Astrocyte (in vitro differentiated cells and primary cell): ENCODE measurements at regions not wholly inside any gene's neighbourhood (a gene's known extent, or its start where the extent isn't known, plus 50 kb on each side); places are given as distances from the start of the nearest gene placed in this dataset.

Experiments
- DNase-seq: peaks from one replicate; pipeline ENCODE4 v3.0.0-alpha.2; 2010; ENCODE audit warnings: low read depth
- FAIRE-seq: peaks from 2 replicates; lab custom pipeline; 2011; peaks lifted over from hg19 to GRCh38; lab: Jason Lieb, UNC
- H2AFZ ChIP-seq: 2 replicates; pipeline ENCODE4 v1.6.0; 2012; ENCODE audit warnings: low read depth, low read length, inconsistent platforms
- H3K27ac ChIP-seq: 2 replicates; pipeline ENCODE4 v1.5.1; 2011; ENCODE audit warnings: low read depth, low read length, inconsistent platforms
- H3K27me3 ChIP-seq: 2 replicates; pipeline ENCODE4 v1.6.0; 2011; ENCODE audit warnings: low read length, inconsistent platforms; ENCODE audit not compliant: insufficient read depth
- H3K36me3 ChIP-seq: 2 replicates; pipeline ENCODE4 v1.5.1; 2011; ENCODE audit warnings: low read length, inconsistent platforms; ENCODE audit not compliant: insufficient read depth
- H3K4me1 ChIP-seq: 2 replicates; pipeline ENCODE4 v1.5.1; 2011; ENCODE audit warnings: low read length, inconsistent platforms; ENCODE audit not compliant: insufficient read depth
- H3K4me2 ChIP-seq: 2 replicates; pipeline ENCODE4 v1.6.0; 2012; ENCODE audit warnings: low read length, inconsistent platforms
- H3K4me3 ChIP-seq: 2 replicates; pipeline ENCODE4 v1.5.1; 2011; ENCODE audit warnings: low read depth, mild to moderate bottlenecking, low read length, inconsistent platforms; ENCODE audit not compliant: insufficient read depth
- H3K79me2 ChIP-seq: 2 replicates; pipeline ENCODE4 v1.6.0; 2012; ENCODE audit warnings: mild to moderate bottlenecking, low read length, inconsistent platforms; ENCODE audit not compliant: insufficient read depth
- H3K9ac ChIP-seq: 2 replicates; pipeline ENCODE4 v1.6.0; 2012; ENCODE audit warnings: mild to moderate bottlenecking, low read length, inconsistent platforms
- H3K9me3 ChIP-seq: 2 replicates; pipeline ENCODE4 v1.5.1; 2012; ENCODE audit warnings: low read depth, mild to moderate bottlenecking, low read length, inconsistent platforms; ENCODE audit not compliant: insufficient read depth
- H4K20me1 ChIP-seq: 2 replicates; pipeline ENCODE4 v1.6.0; 2012; ENCODE audit warnings: low read length, inconsistent platforms; ENCODE audit not compliant: insufficient read depth
- H3K27ac Mint-ChIP-seq: one replicate; pipeline ENCODE4 v1.8.0; 2021; ENCODE audit warnings: mild to moderate bottlenecking, mixed read lengths; ENCODE audit not compliant: unreplicated experiment
- H3K27me3 Mint-ChIP-seq: one replicate; pipeline ENCODE4 v1.8.0; 2021; ENCODE audit warnings: low read depth, mixed read lengths; ENCODE audit not compliant: unreplicated experiment
- H3K36me3 Mint-ChIP-seq: one replicate; pipeline ENCODE4 v1.8.0; 2021; ENCODE audit warnings: low read depth, mixed read lengths; ENCODE audit not compliant: unreplicated experiment
- H3K4me1 Mint-ChIP-seq: one replicate; pipeline ENCODE4 v1.8.0; 2021; ENCODE audit warnings: low read depth, mixed read lengths; ENCODE audit not compliant: unreplicated experiment
- H3K4me3 Mint-ChIP-seq: one replicate; pipeline ENCODE4 v1.8.0; 2021; ENCODE audit warnings: mild to moderate bottlenecking, moderate library complexity, mixed read lengths; ENCODE audit not compliant: unreplicated experiment
- H3K9me3 Mint-ChIP-seq: one replicate; pipeline ENCODE4 v1.8.0; 2021; ENCODE audit warnings: mild to moderate bottlenecking, mixed read lengths; ENCODE audit not compliant: unreplicated experiment
- EZH2 ChIP-seq: IDR thresholded peaks from 2 replicates; pipeline ENCODE4 v1.6.1; 2012; ENCODE audit warnings: mild to moderate bottlenecking, low read length, inconsistent platforms; ENCODE audit not compliant: insufficient read depth
- TF ChIP-seq, protein P1 (sequence below): IDR thresholded peaks from 2 replicates; pipeline ENCODE4 v1.5.1; 2011; ENCODE audit warnings: low read depth, mild to moderate bottlenecking, inconsistent platforms, low read length, moderate library complexity; ENCODE audit not compliant: insufficient read depth

DNA sequence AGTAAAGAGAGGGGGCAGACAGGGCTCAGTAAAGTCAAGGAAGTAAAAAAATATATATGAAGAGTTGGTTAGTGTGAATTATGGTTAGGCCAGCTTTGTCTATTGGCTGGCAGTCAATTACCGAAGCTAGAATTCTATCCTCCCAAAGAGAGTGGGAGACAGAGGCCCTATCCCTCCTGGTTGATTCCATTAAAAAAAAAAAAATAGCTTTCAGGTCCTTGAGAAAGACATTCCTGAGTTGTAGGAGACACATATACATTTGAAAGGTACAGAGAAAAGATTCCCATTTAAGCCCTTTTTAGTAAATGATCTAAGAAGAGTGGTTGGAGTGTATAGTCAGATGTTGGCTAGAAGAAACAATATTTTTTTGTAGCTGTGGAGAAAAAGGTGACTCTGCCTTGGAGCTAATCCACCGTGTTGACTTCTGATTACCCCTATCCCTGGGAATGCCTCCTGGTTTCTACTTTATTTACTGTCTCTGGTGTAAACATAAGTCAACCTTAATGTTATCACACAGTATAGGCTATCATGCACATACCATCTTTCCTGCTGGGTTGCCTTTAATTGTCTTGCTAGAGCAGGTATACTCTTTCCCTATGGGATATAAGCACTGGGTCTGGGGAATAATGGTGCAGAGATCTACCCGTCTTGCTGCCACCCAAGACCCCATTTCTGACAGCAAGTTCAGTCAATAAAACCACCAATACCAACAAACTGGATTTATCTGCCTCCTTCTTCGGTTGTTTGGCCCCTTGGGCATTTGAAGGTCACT lies 859.9 kb upstream of the ATXN7L3B start:
- Histone ChIP-seq H3K9me3 (no peaks in the 10 kb centered on the region), H3K4me1 (no peaks in the 10 kb centered on the region), H3K27ac (no peak overlapping the region), H3K9ac (no peak overlapping the region), H3K27me3 (no peaks in the 10 kb centered on the region), H3K36me3 (no peaks in the 10 kb centered on the region), H3K79me2 (no peaks in the 10 kb centered on the region), H3K4me2 (no peak overlapping the region), H3K4me3 (no peak overlapping the region), H2AFZ (no peak overlapping the region), H4K20me1 (no peaks in the 10 kb centered on the region)
- DNase-seq (no peak), FAIRE-seq (no peak)
- Mint-ChIP-seq H3K27ac (no peak overlapping the region), H3K36me3 (no peaks in the 10 kb centered on the region), H3K4me3 (no peak overlapping the region), H3K9me3 (no peaks in the 10 kb centered on the region), H3K4me1 (no peaks in the 10 kb centered on the region), H3K27me3 (no peaks in the 10 kb centered on the region)
- TF ChIP-seq, protein P1, sequence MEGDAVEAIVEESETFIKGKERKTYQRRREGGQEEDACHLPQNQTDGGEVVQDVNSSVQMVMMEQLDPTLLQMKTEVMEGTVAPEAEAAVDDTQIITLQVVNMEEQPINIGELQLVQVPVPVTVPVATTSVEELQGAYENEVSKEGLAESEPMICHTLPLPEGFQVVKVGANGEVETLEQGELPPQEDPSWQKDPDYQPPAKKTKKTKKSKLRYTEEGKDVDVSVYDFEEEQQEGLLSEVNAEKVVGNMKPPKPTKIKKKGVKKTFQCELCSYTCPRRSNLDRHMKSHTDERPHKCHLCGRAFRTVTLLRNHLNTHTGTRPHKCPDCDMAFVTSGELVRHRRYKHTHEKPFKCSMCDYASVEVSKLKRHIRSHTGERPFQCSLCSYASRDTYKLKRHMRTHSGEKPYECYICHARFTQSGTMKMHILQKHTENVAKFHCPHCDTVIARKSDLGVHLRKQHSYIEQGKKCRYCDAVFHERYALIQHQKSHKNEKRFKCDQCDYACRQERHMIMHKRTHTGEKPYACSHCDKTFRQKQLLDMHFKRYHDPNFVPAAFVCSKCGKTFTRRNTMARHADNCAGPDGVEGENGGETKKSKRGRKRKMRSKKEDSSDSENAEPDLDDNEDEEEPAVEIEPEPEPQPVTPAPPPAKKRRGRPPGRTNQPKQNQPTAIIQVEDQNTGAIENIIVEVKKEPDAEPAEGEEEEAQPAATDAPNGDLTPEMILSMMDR = no peak
- TF ChIP-seq EZH2 = no peak

DNA sequence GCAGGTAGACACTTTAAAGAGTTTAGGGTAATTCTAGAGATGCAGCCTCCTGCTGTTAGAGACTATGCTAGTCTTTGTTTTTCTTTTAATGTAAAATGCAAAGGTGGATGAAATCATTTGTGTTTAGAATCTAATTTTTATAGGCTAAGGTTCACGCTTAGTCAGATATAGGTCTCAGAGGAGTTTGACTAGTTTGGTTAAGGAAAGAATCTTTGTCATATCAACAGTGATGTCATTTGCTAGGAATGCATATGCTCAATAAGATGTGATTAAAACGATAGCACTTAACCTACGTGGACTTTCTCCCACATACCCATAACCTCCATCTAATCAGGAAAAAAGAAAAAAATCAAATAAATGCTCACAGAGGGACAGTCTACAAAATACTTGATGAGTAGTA lies 859.3 kb upstream of the ATXN7L3B start:
- H4K20me1 ChIP-seq = no peaks in the 10 kb centered on the region
- Mint-ChIP-seq H3K4me3 (no peak overlapping the region), H3K9me3 (no peaks in the 10 kb centered on the region), H3K27me3 (no peaks in the 10 kb centered on the region), H3K36me3 (no peaks in the 10 kb centered on the region), H3K4me1 (no peaks in the 10 kb centered on the region), H3K27ac (no peak overlapping the region)
- no peaks in the 10 kb centered on the region for H3K79me2 ChIP-seq
- TF ChIP-seq, protein P1 = no peak
- TF ChIP-seq EZH2 = no peak
- DNase-seq = no peak
- no peaks in the 10 kb centered on the region for H3K4me1 ChIP-seq
- no peaks in the 10 kb centered on the region for H3K27me3 ChIP-seq
- H3K4me2 ChIP-seq = no peak overlapping the region
- no peaks in the 10 kb centered on the region for H3K9me3 ChIP-seq
- H3K27ac ChIP-seq = no peak overlapping the region
- H2AFZ ChIP-seq = no peak overlapping the region
- no peak overlapping the region for H3K4me3 ChIP-seq
- H3K36me3 ChIP-seq = no peaks in the 10 kb centered on the region
- FAIRE-seq = no peak
- no peak overlapping the region for H3K9ac ChIP-seq

- no peaks in the 10 kb centered on the region for H3K4me1 Mint-ChIP-seq
- no peak overlapping the region for H2AFZ ChIP-seq
- FAIRE-seq (no peak), DNase-seq (no peak)
- H3K4me3 ChIP-seq = no peak overlapping the region
- no peaks in the 10 kb centered on the region for H3K36me3 ChIP-seq
- no peaks in the 10 kb centered on the region for H3K27me3 ChIP-seq
- no peak overlapping the region for H3K9ac ChIP-seq
- H3K9me3 ChIP-seq = no peaks in the 10 kb centered on the region
- no peaks in the 10 kb centered on the region for H3K4me1 ChIP-seq
- TF ChIP-seq, protein P1 = no peak
- TF ChIP-seq EZH2 = no peak
- H3K9me3 Mint-ChIP-seq = no peaks in the 10 kb centered on the region
- H3K27ac ChIP-seq = no peak overlapping the region
- H3K27me3 Mint-ChIP-seq = no peaks in the 10 kb centered on the region
- no peak overlapping the region for H3K4me2 ChIP-seq
- H3K4me3 Mint-ChIP-seq = no peak overlapping the region
- no peak overlapping the region for H3K27ac Mint-ChIP-seq
- no peaks in the 10 kb centered on the region for H3K79me2 ChIP-seq
- no peaks in the 10 kb centered on the region for H3K36me3 Mint-ChIP-seq
- no peaks in the 10 kb centered on the region for H4K20me1 ChIP-seq
Measured at GRCh38 chr12:73699318-73699717, 838.3 kb upstream of the ATXN7L3B start.
